Uterus (tissue), 3 donors: ENCODE measurements at regions not wholly inside any gene's neighbourhood (a gene's known extent, or its start where the extent isn't known, plus 50 kb on each side); places are given as distances from the start of the nearest gene placed in this dataset.

Experiments used
- DNase-seq, 2 donors: peaks; one replicate each; pipeline ENCODE4 v3.0.0-alpha.2; 2019 to 2020
- H3K27ac ChIP-seq, 2 donors: fragments of 200-600 bp; sonication (generic); 1 replicate in 1 of 2; 2 replicates in 1 of 2; pipeline ENCODE4 v1.5.1; 2016 to 2018
- H3K27me3 ChIP-seq, 2 donors: fragments of 200-600 bp; sonication (generic); one replicate each; pipeline ENCODE4 v1.5.1; 2018 to 2019; ENCODE audit warnings: control low read depth in 1 of 2
- H3K36me3 ChIP-seq, 2 donors: fragments of 200-600 bp; sonication (generic); one replicate each; pipeline ENCODE4 v1.5.1; 2019; ENCODE audit warnings: control low read depth in 1 of 2
- H3K4me1 ChIP-seq, 2 donors: fragments of 200-600 bp; sonication (generic); one replicate each; pipeline ENCODE4 v1.5.1; 2018 to 2019; ENCODE audit warnings: control low read depth in 1 of 2
- H3K4me3 ChIP-seq, 2 donors: fragments of 200-600 bp; sonication (generic); 1 replicate in 1 of 2; 2 replicates in 1 of 2; pipeline ENCODE4 v1.5.1; 2018 to 2019; ENCODE audit warnings: mild to moderate bottlenecking in 1 of 2
- H3K9me3 ChIP-seq, 2 donors: fragments of 200-600 bp; sonication (generic); one replicate each; pipeline ENCODE4 v1.5.1; 2019; ENCODE audit warnings: control low read depth in 1 of 2
- POLR2A ChIP-seq, 2 donors: fragments of 450-650 bp; IDR thresholded peaks; one replicate each; pipeline ENCODE4 v1.6.1; 2016; ENCODE audit warnings: antibody characterized with exemption in 2 of 2, mild to moderate bottlenecking in 1 of 2, moderate library complexity in 1 of 2
- intact Hi-C: fragments of 100-400 bp; cut with DNase I; formaldehyde crosslinking; loops from one replicate; pipeline ENCODE4 v1.15.1; 2023; ENCODE audit warnings: low total_unique reads
- TF ChIP-seq, protein P1 (sequence below), 4 experiments: fragments of 200-600 bp in 2 of 4; fragments of 450-650 bp in 2 of 4; sonication (generic) in 2 of 4; IDR thresholded peaks; one replicate each; pipeline ENCODE4 v1.5.1; 2016 to 2019; ENCODE audit warnings: antibody characterized with exemption in 4 of 4, mild to moderate bottlenecking in 2 of 4, moderate library complexity in 1 of 4
- donor health status: DM: yes; HTN: yes; CAD: no.

DNA sequence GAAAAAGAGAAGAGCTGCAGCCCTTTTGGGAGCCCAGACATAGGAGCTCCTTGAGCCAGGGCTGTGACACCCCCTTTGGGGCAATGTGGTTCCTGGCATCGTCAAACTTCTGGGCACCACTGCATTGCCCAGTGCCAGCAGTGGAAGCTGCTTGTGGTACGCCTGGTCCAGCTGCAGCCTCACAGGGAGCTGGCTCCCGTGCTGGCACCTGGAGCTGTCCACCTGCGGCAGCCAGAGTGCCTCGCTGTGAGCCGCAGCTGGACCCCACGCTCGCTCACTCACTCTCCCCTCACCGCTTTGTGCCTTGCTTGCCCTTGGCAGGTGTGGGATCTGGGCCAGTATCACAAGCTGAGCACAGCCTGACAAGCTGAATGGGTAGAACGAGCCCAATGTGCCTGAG, 1150.8 kb upstream of the CDH6 start:
- no peaks in the 10 kb centered on the region for H3K27me3 ChIP-seq
- TF ChIP-seq, protein P1, sequence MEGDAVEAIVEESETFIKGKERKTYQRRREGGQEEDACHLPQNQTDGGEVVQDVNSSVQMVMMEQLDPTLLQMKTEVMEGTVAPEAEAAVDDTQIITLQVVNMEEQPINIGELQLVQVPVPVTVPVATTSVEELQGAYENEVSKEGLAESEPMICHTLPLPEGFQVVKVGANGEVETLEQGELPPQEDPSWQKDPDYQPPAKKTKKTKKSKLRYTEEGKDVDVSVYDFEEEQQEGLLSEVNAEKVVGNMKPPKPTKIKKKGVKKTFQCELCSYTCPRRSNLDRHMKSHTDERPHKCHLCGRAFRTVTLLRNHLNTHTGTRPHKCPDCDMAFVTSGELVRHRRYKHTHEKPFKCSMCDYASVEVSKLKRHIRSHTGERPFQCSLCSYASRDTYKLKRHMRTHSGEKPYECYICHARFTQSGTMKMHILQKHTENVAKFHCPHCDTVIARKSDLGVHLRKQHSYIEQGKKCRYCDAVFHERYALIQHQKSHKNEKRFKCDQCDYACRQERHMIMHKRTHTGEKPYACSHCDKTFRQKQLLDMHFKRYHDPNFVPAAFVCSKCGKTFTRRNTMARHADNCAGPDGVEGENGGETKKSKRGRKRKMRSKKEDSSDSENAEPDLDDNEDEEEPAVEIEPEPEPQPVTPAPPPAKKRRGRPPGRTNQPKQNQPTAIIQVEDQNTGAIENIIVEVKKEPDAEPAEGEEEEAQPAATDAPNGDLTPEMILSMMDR (IDR thresholded peaks at IDR 0.05), result no peak
- no peak for TF ChIP-seq POLR2A (IDR thresholded peaks at IDR 0.05)
- DNase-seq, result no peak
- no peaks in the 10 kb centered on the region for H3K9me3 ChIP-seq
- H3K27ac ChIP-seq, result no peak overlapping the region
- no peaks in the 10 kb centered on the region for H3K4me1 ChIP-seq
- no peaks in the 10 kb centered on the region for H3K36me3 ChIP-seq
- no peak overlapping the region for H3K4me3 ChIP-seq
- intact Hi-C loops, result no loop called here

DNA sequence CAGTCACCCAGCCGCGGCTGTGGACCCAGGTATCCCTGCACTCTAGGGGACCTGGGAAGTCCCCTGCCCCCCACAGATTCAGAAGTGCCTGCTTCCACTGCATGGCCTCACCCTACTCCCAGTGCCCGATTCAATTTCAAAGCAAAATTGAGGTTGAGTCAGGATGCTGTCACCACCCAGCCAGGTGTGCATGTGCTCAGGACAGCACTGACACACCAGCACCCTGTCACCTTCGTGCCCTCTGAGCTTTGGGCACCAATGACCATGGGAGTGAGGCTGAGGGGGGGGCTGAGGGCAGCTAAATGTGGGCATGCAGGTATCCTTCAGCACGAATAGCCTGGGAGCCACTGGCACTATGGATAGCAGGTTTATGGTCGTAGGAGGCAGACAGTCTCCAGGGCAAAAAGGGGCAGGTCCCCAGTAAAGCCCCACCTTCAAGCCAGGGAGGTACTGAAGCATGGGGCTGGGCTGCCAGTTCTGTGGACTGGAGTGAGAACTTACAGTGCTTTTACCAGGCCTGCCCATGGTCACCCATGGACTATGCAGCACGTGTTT, 1151.6 kb upstream of the CDH6 start:
- Histone ChIP-seq H3K27ac (no peak overlapping the region), H3K36me3 (no peaks in the 10 kb centered on the region), H3K27me3 (no peaks in the 10 kb centered on the region), H3K4me3 (no peak overlapping the region), H3K9me3 (no peaks in the 10 kb centered on the region), H3K4me1 (no peaks in the 10 kb centered on the region)
- intact Hi-C loops, result no loop called here
- TF ChIP-seq, protein P1 (IDR thresholded peaks at IDR 0.05), result no peak
- no peak for TF ChIP-seq POLR2A (IDR thresholded peaks at IDR 0.05)
- no peak for DNase-seq

GRCh38 chr5:30041291-30041690, 1152.2 kb upstream of the CDH6 start:
- Histone ChIP-seq H3K27ac (no peak overlapping the region), H3K4me3 (no peak overlapping the region), H3K9me3 (no peaks in the 10 kb centered on the region), H3K27me3 (no peaks in the 10 kb centered on the region), H3K36me3 (no peaks in the 10 kb centered on the region), H3K4me1 (no peaks in the 10 kb centered on the region)
- TF ChIP-seq, protein P1 (IDR thresholded peaks at IDR 0.05), result no peak
- TF ChIP-seq POLR2A (IDR thresholded peaks at IDR 0.05), result no peak
- no peak for DNase-seq
- intact Hi-C loops, result no loop called here

DNA sequence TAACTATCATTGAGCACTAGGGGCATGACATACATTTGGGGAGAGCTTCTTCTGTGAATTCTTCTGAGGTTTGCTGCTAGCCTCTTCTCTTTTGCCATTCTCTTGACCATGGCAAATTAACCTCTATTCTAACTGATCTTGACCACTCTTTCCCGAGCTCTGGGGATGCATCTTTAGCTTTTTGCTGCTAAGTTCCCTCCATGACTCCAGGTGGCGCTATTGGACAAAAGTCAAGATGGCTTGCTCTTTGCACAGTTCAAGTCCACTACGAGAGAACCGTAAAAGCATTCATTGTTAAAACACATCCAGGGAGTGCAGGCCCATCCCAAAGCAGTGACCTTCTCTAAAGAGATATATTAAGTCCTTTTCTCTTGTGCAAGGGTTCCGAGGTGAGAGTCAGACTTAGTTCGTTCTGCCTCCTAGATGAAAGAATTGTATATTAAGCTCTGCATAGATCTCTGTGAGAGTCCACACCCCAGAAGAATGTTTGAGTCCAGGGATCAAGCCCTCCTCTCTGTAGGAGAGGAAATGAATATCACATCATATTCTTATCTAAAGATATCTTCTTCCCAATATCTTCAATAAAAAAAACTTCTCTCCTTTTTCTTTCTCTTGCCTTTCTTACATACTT, 1152.9 kb upstream of the CDH6 start:
- intact Hi-C loops, result no loop called here
- H3K27ac ChIP-seq, result no peak overlapping the region

DNA sequence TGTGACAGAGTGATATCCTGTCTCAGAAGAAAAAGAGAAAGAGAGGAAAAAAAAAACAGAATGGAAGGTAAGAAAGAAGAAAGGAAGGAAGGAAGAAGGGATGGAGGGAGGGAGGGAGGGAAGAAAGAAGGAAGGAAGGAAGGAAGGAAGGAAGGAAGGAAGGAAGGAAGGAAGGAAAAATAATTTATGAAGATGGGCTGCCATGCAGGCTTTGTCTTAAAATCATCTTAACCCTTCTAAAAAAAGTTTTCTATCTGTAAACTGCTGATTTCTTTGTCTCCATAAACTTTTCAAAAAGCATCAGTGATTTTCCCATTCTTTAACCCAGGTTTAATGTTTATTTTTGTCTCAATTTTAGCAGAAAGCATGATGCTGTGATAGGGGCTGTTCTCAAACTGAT, 1154.1 kb upstream of the CDH6 start:
- Histone ChIP-seq H3K9me3 (no peaks in the 10 kb centered on the region), H3K27me3 (no peaks in the 10 kb centered on the region), H3K4me3 (no peak overlapping the region), H3K36me3 (no peaks in the 10 kb centered on the region), H3K4me1 (no peaks in the 10 kb centered on the region), H3K27ac (no peak overlapping the region)
- TF ChIP-seq POLR2A (IDR thresholded peaks at IDR 0.05), result no peak
- TF ChIP-seq, protein P1 (IDR thresholded peaks at IDR 0.05), result no peak
- DNase-seq, result no peak
- intact Hi-C loops, result no loop called here

More for the DNA sequence above, 1152.9 kb upstream of the CDH6 start:
- Histone ChIP-seq H3K4me1 (no peaks in the 10 kb centered on the region), H3K27me3 (no peaks in the 10 kb centered on the region), H3K4me3 (no peak overlapping the region), H3K36me3 (no peaks in the 10 kb centered on the region), H3K9me3 (no peaks in the 10 kb centered on the region)
- TF ChIP-seq, protein P1 (IDR thresholded peaks at IDR 0.05), result peak in 1 of 4 experiments; percentile 16
- TF ChIP-seq POLR2A (IDR thresholded peaks at IDR 0.05), result no peak
- DNase-seq, result no peak
